Caco-2 (cell line): ENCODE measurements at regions not wholly inside any gene's neighbourhood (a gene's known extent, or its start where the extent isn't known, plus 50 kb on each side); places are given as distances from the start of the nearest gene placed in this dataset.
A peak's percentile ranks its signal among the peaks of the same experiment; 100 is the strongest.

Experiments used
- BruUV-seq: library from RNA; stranded (reverse); fragments of 400-500 nt; replicated peaks from 2 replicates; lab custom pipeline; 2021; lab: Mats Ljungman, UMichigan
- CTCF ChIA-PET: fragments of 300-600 bp; sonication (Branson Sonifier 250); formaldehyde crosslinking; loops from one replicate; lab custom pipeline; 2022; ENCODE audit warnings: antibody characterized with exemption; lab: Charles Lee
- POLR2A ChIA-PET: fragments of 300-600 bp; sonication (Branson Sonifier 250); formaldehyde crosslinking; loops from one replicate; lab custom pipeline; 2022; ENCODE audit warnings: antibody characterized with exemption; lab: Charles Lee
- DNase-seq, 2 experiments: peaks; one replicate each; pipeline versions ENCODE4 v3.0.0 to v3.0.0-alpha.2; 2020 to 2022
- H3K27me3 ChIP-seq: replicated peaks from 2 replicates; pipeline ENCODE4 v1.6.0; 2011; ENCODE audit warnings: low read length; ENCODE audit not compliant: control insufficient read depth, insufficient read depth
- H3K36me3 ChIP-seq: 2 replicates; pipeline ENCODE4 v1.5.1; 2011; ENCODE audit warnings: low read length; ENCODE audit not compliant: control insufficient read depth, insufficient read depth
- H3K4me1 ChIP-seq: fragments of 250-450 bp; sonication (Bioruptor Pico); 2 replicates; pipeline ENCODE4 v1.5.1; 2020; ENCODE audit warnings: mild to moderate bottlenecking
- H3K4me3 ChIP-seq: 2 replicates; pipeline ENCODE4 v1.5.1; 2011; ENCODE audit warnings: low read depth, mild to moderate bottlenecking, control low read depth, low read length
- H3K9me3 ChIP-seq: fragments of 250-450 bp; sonication (Bioruptor Pico); 2 replicates; pipeline ENCODE4 v1.5.1; 2020; ENCODE audit warnings: mild to moderate bottlenecking, moderate library complexity
- H3K27ac Mint-ChIP-seq: one replicate; pipeline ENCODE4 v1.8.0; 2022; ENCODE audit warnings: mixed read lengths; ENCODE audit not compliant: unreplicated experiment
- H3K27me3 Mint-ChIP-seq: one replicate; pipeline ENCODE4 v1.8.0; 2022; ENCODE audit warnings: mixed read lengths; ENCODE audit not compliant: insufficient read depth, unreplicated experiment
- H3K36me3 Mint-ChIP-seq: one replicate; pipeline ENCODE4 v1.8.0; 2022; ENCODE audit warnings: mild to moderate bottlenecking, mixed read lengths; ENCODE audit not compliant: insufficient read depth, unreplicated experiment
- H3K4me1 Mint-ChIP-seq: one replicate; pipeline ENCODE4 v1.8.0; 2022; ENCODE audit warnings: low read depth, mixed read lengths; ENCODE audit not compliant: unreplicated experiment
- H3K4me3 Mint-ChIP-seq: one replicate; pipeline ENCODE4 v1.8.0; 2022; ENCODE audit warnings: mild to moderate bottlenecking, moderate library complexity, mixed read lengths; ENCODE audit not compliant: unreplicated experiment
- H3K9me3 Mint-ChIP-seq: one replicate; pipeline ENCODE4 v1.8.0; 2022; ENCODE audit warnings: mixed read lengths; ENCODE audit not compliant: unreplicated experiment
- CTCF ChIP-seq, 2 experiments: fragments of 200-600 bp in 1 of 2; IDR thresholded peaks; 1 replicate in 1 of 2; 2 replicates in 1 of 2; pipeline versions ENCODE4 v1.5.1 to v1.8.0; 2011 to 2022; ENCODE audit warnings: antibody characterized with exemption in 1 of 2, control low read depth in 1 of 2, inconsistent platforms in 1 of 2, low read depth in 1 of 2, low read length in 1 of 2, mild to moderate bottlenecking in 1 of 2, moderate library complexity in 1 of 2; ENCODE audit not compliant: insufficient read depth in 1 of 2, severe bottlenecking in 1 of 2, unreplicated experiment in 1 of 2
- intact Hi-C: fragments of 100-400 bp; cut with micrococcal nuclease; formaldehyde crosslinking; loops from one replicate; pipeline ENCODE4 v1.10.0; 2022; ENCODE audit not compliant: unreplicated experiment

GRCh38 chr21:38951095-38951730, 145.5 kb downstream of the ETS2 start:
- Histone ChIP-seq H3K4me1 (peaks cover 22% of the 10 kb centered on the region), H3K4me3 (no peak overlapping the region), H3K9me3 (no peaks in the 10 kb centered on the region), H3K36me3 (no peaks in the 10 kb centered on the region), H3K27me3 (no peaks in the 10 kb centered on the region)
- Mint-ChIP-seq H3K27me3 (no peaks in the 10 kb centered on the region), H3K27ac (no peak overlapping the region), H3K9me3 (no peaks in the 10 kb centered on the region), H3K4me3 (no peak overlapping the region), H3K4me1 (peaks cover 5% of the 10 kb centered on the region), H3K36me3 (no peaks in the 10 kb centered on the region)
- no peak for TF ChIP-seq CTCF (IDR thresholded peaks at IDR 0.05; ENCODE audit: insufficient read depth in 1 of 2, low read depth in 1 of 2, low read length in 1 of 2, severe bottlenecking in 1 of 2, unreplicated experiment in 1 of 2)
- no peak for DNase-seq
- POLR2A ChIA-PET, result no interaction called here
- BruUV-seq, result no TSS peak
- CTCF ChIA-PET, result no interaction called here
- intact Hi-C loops, result no loop called here

- ChIA-PET CTCF (no interaction called here), POLR2A (no interaction called here)
- Mint-ChIP-seq H3K36me3 (no peaks in the 10 kb centered on the region), H3K27me3 (no peaks in the 10 kb centered on the region), H3K4me1 (peaks cover 5% of the 10 kb centered on the region), H3K27ac (peak overlapping the region; percentile 53), H3K4me3 (no peak overlapping the region), H3K9me3 (no peaks in the 10 kb centered on the region)
- no peak for TF ChIP-seq CTCF (IDR thresholded peaks at IDR 0.05; ENCODE audit: insufficient read depth in 1 of 2, low read depth in 1 of 2, low read length in 1 of 2, severe bottlenecking in 1 of 2, unreplicated experiment in 1 of 2)
- H3K4me3 ChIP-seq, result no peak overlapping the region
- no peaks in the 10 kb centered on the region for H3K27me3 ChIP-seq
- intact Hi-C loops, result no loop called here
- peak; percentile 37 to 67 for DNase-seq
- H3K4me1 ChIP-seq, result peaks cover 21% of the 10 kb centered on the region; the same call in 1 of the 2 replicates
- no peaks in the 10 kb centered on the region for H3K9me3 ChIP-seq
- no TSS peak for BruUV-seq
- no peaks in the 10 kb centered on the region for H3K36me3 ChIP-seq
Observed at GRCh38 chr21:38950435-38951094, 144.8 kb downstream of the ETS2 start.

GRCh38 chr21:38949070-38949380, 143.3 kb downstream of the ETS2 start:
- Histone ChIP-seq H3K9me3 (no peaks in the 10 kb centered on the region), H3K36me3 (no peaks in the 10 kb centered on the region), H3K4me1 (peaks cover 9% of the 10 kb centered on the region; the same call in 1 of the 2 replicates), H3K4me3 (no peak overlapping the region), H3K27me3 (no peaks in the 10 kb centered on the region)
- Mint-ChIP-seq H3K27ac (no peak overlapping the region), H3K36me3 (no peaks in the 10 kb centered on the region), H3K27me3 (no peaks in the 10 kb centered on the region), H3K4me3 (no peak overlapping the region), H3K4me1 (peaks cover 4% of the 10 kb centered on the region), H3K9me3 (no peaks in the 10 kb centered on the region)
- no peak for TF ChIP-seq CTCF (IDR thresholded peaks at IDR 0.05; ENCODE audit: insufficient read depth in 1 of 2, low read depth in 1 of 2, low read length in 1 of 2, severe bottlenecking in 1 of 2, unreplicated experiment in 1 of 2)
- ChIA-PET POLR2A (no interaction called here), CTCF (no interaction called here)
- intact Hi-C loops, result no loop called here
- no peak for DNase-seq
- BruUV-seq, result no TSS peak
